Right lobe of liver (tissue), 6 donors: ENCODE measurements at regions not wholly inside any gene's neighbourhood (a gene's known extent, or its start where the extent isn't known, plus 50 kb on each side); places are given as distances from the start of the nearest gene placed in this dataset.

Source experiments
- ATAC-seq, 4 donors: fragments of 200-7000 bp; cut with Tn5 transposase; one replicate each; pipeline ENCODE4 v1.9.1; 2020; ENCODE audit warnings: mild to moderate bottlenecking in 4 of 4, moderate library complexity in 4 of 4
- DNase-seq, 3 donors: peaks; one replicate each; pipeline ENCODE4 v3.0.0-alpha.2; 2020
- H3K27ac ChIP-seq, 3 donors: fragments of 200-600 bp; one replicate each; pipeline ENCODE4 v1.8.0; 2022
- H3K27me3 ChIP-seq, 2 donors: fragments of 200-600 bp; one replicate each; pipeline ENCODE4 v1.8.0; 2022
- H3K36me3 ChIP-seq, 4 donors: fragments of 200-600 bp; sonication (generic) in 1 of 4; one replicate each; pipeline versions ENCODE4 v1.5.1 to v1.8.0; 2017 to 2022; ENCODE audit warnings: control low read depth in 1 of 4
- H3K4me1 ChIP-seq, 4 donors: fragments of 200-600 bp; sonication (generic) in 1 of 4; one replicate each; pipeline versions ENCODE4 v1.5.1 to v1.8.0; 2017 to 2022; ENCODE audit warnings: control low read depth in 1 of 4
- H3K4me3 ChIP-seq, 3 donors: fragments of 200-600 bp; one replicate each; pipeline ENCODE4 v1.8.0; 2022
- H3K9me3 ChIP-seq, 4 donors: fragments of 200-600 bp; sonication (generic) in 1 of 4; one replicate each; pipeline versions ENCODE4 v1.5.1 to v1.8.0; 2017 to 2022; ENCODE audit warnings: control low read depth in 1 of 4
- CTCF ChIP-seq, 4 donors: fragments of 200-600 bp in 3 of 4; fragments of 450-650 bp in 1 of 4; IDR thresholded peaks; one replicate each; pipeline versions ENCODE4 v1.5.1 to v1.8.0; 2016 to 2022; ENCODE audit warnings: antibody characterized with exemption in 4 of 4, mild to moderate bottlenecking in 2 of 4
- POLR2A ChIP-seq: fragments of 450-650 bp; IDR thresholded peaks from one replicate; pipeline ENCODE4 v1.6.1; 2017; ENCODE audit warnings: antibody characterized with exemption, mild to moderate bottlenecking
- WGBS: methylation state at CpG from one replicate; pipeline ENCODE4 v1.1.6; 2018; ENCODE audit warnings: low coverage, low lambda C conversion rate; ENCODE audit not compliant: insufficient coverage; ENCODE audit errors: missing lambda C conversion rate; 5-methylcytosine and 5-hydroxymethylcytosine counted together
- intact Hi-C, 2 donors: fragments of 100-400 bp; cut with DNase I; formaldehyde crosslinking; loops; one replicate each; pipeline versions ENCODE4 v1.11.2 to v1.14.1; 2022
- donor health status: DM: no; HTN: yes; CAD: no.
- donor health status: DM: no; HTN: no; CAD: no.
- donor health status: DM: no; HTN: no; CAD: no.
- donor health status: DM: no; HTN: yes; CAD: no.
- donor health status: DM: no; HTN: yes; CAD: no.

GRCh38 chr15:77698481-77698880 is 65.8 kb upstream of the LINGO1 start:
- Histone ChIP-seq H3K36me3 (no peaks in the 10 kb centered on the region), H3K27me3 (no peaks in the 10 kb centered on the region), H3K4me3 (no peak overlapping the region), H3K9me3 (no peaks in the 10 kb centered on the region), H3K27ac (no peak overlapping the region), H3K4me1 (no peaks in the 10 kb centered on the region)
- 36% methylated on average over 10 of the region's 10 CpGs for WGBS
- TF ChIP-seq POLR2A (no peak), CTCF (IDR thresholded peaks at IDR 0.05) (no peak)
- DNase-seq (no peak), ATAC-seq (no peak)
- intact Hi-C loops = no loop called here

GRCh38 chr15:77697893-77698292 is 65.2 kb upstream of the LINGO1 start:
- TF ChIP-seq POLR2A (no peak), CTCF (IDR thresholded peaks at IDR 0.05) (no peak)

GRCh38 chr15:77696871-77697270 is 64.2 kb upstream of the LINGO1 start:
- 52% methylated on average over 4 of the region's 8 CpGs for WGBS

More at GRCh38 chr15:77697893-77698292, 65.2 kb upstream of the LINGO1 start:
- H3K36me3 ChIP-seq = no peaks in the 10 kb centered on the region
- DNase-seq (no peak), ATAC-seq (no peak)
- intact Hi-C loops = no loop called here
- no peaks in the 10 kb centered on the region for H3K4me1 ChIP-seq
- H3K27me3 ChIP-seq = no peaks in the 10 kb centered on the region
- no peak overlapping the region for H3K27ac ChIP-seq
- 45% methylated on average over 7 of the region's 7 CpGs for WGBS
- no peaks in the 10 kb centered on the region for H3K9me3 ChIP-seq
- no peak overlapping the region for H3K4me3 ChIP-seq

GRCh38 chr15:77695961-77696582 is 63.4 kb upstream of the LINGO1 start:
- no peak overlapping the region for H3K4me3 ChIP-seq
- no peaks in the 10 kb centered on the region for H3K9me3 ChIP-seq
- no peak for DNase-seq
- H3K27me3 ChIP-seq = no peaks in the 10 kb centered on the region
- ATAC-seq = no peak
- no peaks in the 10 kb centered on the region for H3K4me1 ChIP-seq
- TF ChIP-seq CTCF (IDR thresholded peaks at IDR 0.05) = no peak
- TF ChIP-seq POLR2A = no peak
- no peak overlapping the region for H3K27ac ChIP-seq
- no peaks in the 10 kb centered on the region for H3K36me3 ChIP-seq
- WGBS = 29% methylated on average over 11 of the region's 23 CpGs
- intact Hi-C loops = no loop called here

More at GRCh38 chr15:77696871-77697270, 64.2 kb upstream of the LINGO1 start:
- Histone ChIP-seq H3K27ac (no peak overlapping the region), H3K27me3 (no peaks in the 10 kb centered on the region), H3K4me1 (no peaks in the 10 kb centered on the region), H3K4me3 (no peak overlapping the region), H3K36me3 (no peaks in the 10 kb centered on the region), H3K9me3 (no peaks in the 10 kb centered on the region)
- DNase-seq (no peak), ATAC-seq (no peak)
- TF ChIP-seq POLR2A (no peak), CTCF (IDR thresholded peaks at IDR 0.05) (no peak)
- intact Hi-C loops = no loop called here

GRCh38 chr15:77695548-77695947 is 62.8 kb upstream of the LINGO1 start:
- WGBS = 36% methylated on average over 4 of the region's 6 CpGs
- H3K36me3 ChIP-seq = no peaks in the 10 kb centered on the region
- no peaks in the 10 kb centered on the region for H3K27me3 ChIP-seq
- DNase-seq (no peak), ATAC-seq (no peak)
- H3K4me1 ChIP-seq = no peaks in the 10 kb centered on the region
- no peak overlapping the region for H3K27ac ChIP-seq
- intact Hi-C loops = no loop called here
- H3K4me3 ChIP-seq = no peak overlapping the region
- no peaks in the 10 kb centered on the region for H3K9me3 ChIP-seq
- TF ChIP-seq CTCF (IDR thresholded peaks at IDR 0.05) = no peak
- no peak for TF ChIP-seq POLR2A
